DOHH2 (cell line): ENCODE measurements at regions not wholly inside any gene's neighbourhood (a gene's known extent, or its start where the extent isn't known, plus 50 kb on each side); places are given as distances from the start of the nearest gene placed in this dataset.

Source experiments
- CTCF ChIP-seq: fragments of 200-600 bp; sonication (generic); IDR thresholded peaks from one replicate; pipeline ENCODE4 v1.5.1; 2014; ENCODE audit warnings: antibody characterized with exemption, mild to moderate bottlenecking, low read depth, low read length; ENCODE audit not compliant: poor library complexity, severe bottlenecking
- EZH2phosphoT487 ChIP-seq: fragments of 200-600 bp; sonication (generic); IDR thresholded peaks from 2 replicates; pipeline ENCODE4 v1.6.1; 2017; ENCODE audit warnings: borderline replicate concordance, mild to moderate bottlenecking, antibody characterized with exemption, low read length, moderate library complexity, mixed read lengths

- TF ChIP-seq CTCF (no peak), EZH2phosphoT487 (no peak)
These were observed 311.2 kb upstream of the TMC3 start for GRCh38 chr15:81685237-81685636.
